Ascending aorta (tissue), 2 donors: ENCODE measurements at regions not wholly inside any gene's neighbourhood (a gene's known extent, or its start where the extent isn't known, plus 50 kb on each side); places are given as distances from the start of the nearest gene placed in this dataset.

Experiments used
- DNase-seq, 2 donors: peaks; one replicate each; pipeline ENCODE4 v3.0.0-alpha.2; 2019; ENCODE audit warnings: low spot score in 2 of 2
- H3K27ac ChIP-seq, 2 donors: fragments of 200-600 bp; sonication (generic); one replicate each; pipeline ENCODE4 v1.5.1; 2016 to 2017; ENCODE audit warnings: mild to moderate bottlenecking in 1 of 2
- H3K27me3 ChIP-seq: fragments of 200-600 bp; sonication (generic); one replicate; pipeline ENCODE4 v1.5.1; 2017
- H3K36me3 ChIP-seq, 2 donors: fragments of 200-600 bp; sonication (generic); one replicate each; pipeline ENCODE4 v1.5.1; 2016
- H3K4me1 ChIP-seq, 2 donors: fragments of 200-600 bp; sonication (generic); one replicate each; pipeline ENCODE4 v1.5.1; 2016 to 2017; ENCODE audit warnings: mild to moderate bottlenecking in 1 of 2
- H3K4me3 ChIP-seq, 2 donors: fragments of 200-600 bp; sonication (generic); one replicate each; pipeline ENCODE4 v1.5.1; 2016 to 2017; ENCODE audit warnings: mild to moderate bottlenecking in 1 of 2
- H3K9me3 ChIP-seq, 2 donors: fragments of 200-600 bp; sonication (generic); one replicate each; pipeline ENCODE4 v1.5.1; 2016
- CTCF ChIP-seq, 3 experiments: fragments of 200-600 bp in 2 of 3; fragments of 450-650 bp in 1 of 3; sonication (generic) in 2 of 3; IDR thresholded peaks; one replicate each; pipeline ENCODE4 v1.5.1; 2016 to 2019; ENCODE audit warnings: antibody characterized with exemption in 3 of 3, mild to moderate bottlenecking in 1 of 3, moderate library complexity in 1 of 3
- intact Hi-C: fragments of 100-400 bp; cut with DNase I; formaldehyde crosslinking; loops from one replicate; pipeline ENCODE4 v1.15.1; 2023

- H3K4me3 ChIP-seq = no peak overlapping the region
- no peaks in the 10 kb centered on the region for H3K9me3 ChIP-seq
- H3K27ac ChIP-seq = no peak overlapping the region
- no peak for TF ChIP-seq CTCF (IDR thresholded peaks at IDR 0.05)
- H3K36me3 ChIP-seq = no peaks in the 10 kb centered on the region
- H3K27me3 ChIP-seq = no peaks in the 10 kb centered on the region
- intact Hi-C loops = no loop called here
- no peaks in the 10 kb centered on the region for H3K4me1 ChIP-seq
- no peak for DNase-seq
Measured at GRCh38 chr15:35208353-35208752, 123.3 kb upstream of the NANOGP8 start.

GRCh38 chr15:35206060-35206675 is 121.1 kb upstream of the NANOGP8 start:
- H3K36me3 ChIP-seq = no peaks in the 10 kb centered on the region
- no peak overlapping the region for H3K4me3 ChIP-seq
- intact Hi-C loops = no loop called here
- H3K4me1 ChIP-seq = no peaks in the 10 kb centered on the region
- DNase-seq = no peak
- H3K27me3 ChIP-seq = no peaks in the 10 kb centered on the region
- H3K9me3 ChIP-seq = no peaks in the 10 kb centered on the region
- no peak for TF ChIP-seq CTCF (IDR thresholded peaks at IDR 0.05)
- H3K27ac ChIP-seq = no peak overlapping the region

- Histone ChIP-seq H3K4me1 (no peaks in the 10 kb centered on the region), H3K9me3 (no peaks in the 10 kb centered on the region), H3K27me3 (no peaks in the 10 kb centered on the region), H3K4me3 (no peak overlapping the region), H3K27ac (no peak overlapping the region), H3K36me3 (no peaks in the 10 kb centered on the region)
- intact Hi-C loops = no loop called here
- TF ChIP-seq CTCF (IDR thresholded peaks at IDR 0.05) = no peak
- DNase-seq = no peak
Measured at GRCh38 chr15:35198197-35198596, 113.1 kb upstream of the NANOGP8 start.

GRCh38 chr15:35197754-35198153 is 112.7 kb upstream of the NANOGP8 start:
- Histone ChIP-seq H3K36me3 (no peaks in the 10 kb centered on the region), H3K27me3 (no peaks in the 10 kb centered on the region), H3K9me3 (no peaks in the 10 kb centered on the region), H3K27ac (no peak overlapping the region), H3K4me3 (no peak overlapping the region), H3K4me1 (no peaks in the 10 kb centered on the region)
- TF ChIP-seq CTCF (IDR thresholded peaks at IDR 0.05) = no peak
- no peak for DNase-seq
- intact Hi-C loops = no loop called here

- intact Hi-C loops = no loop called here
- no peak for DNase-seq
- Histone ChIP-seq H3K36me3 (no peaks in the 10 kb centered on the region), H3K9me3 (peaks cover 0 to 2% of the 10 kb centered on the region in 2 donors), H3K4me1 (no peaks in the 10 kb centered on the region), H3K4me3 (no peak overlapping the region), H3K27ac (no peak overlapping the region), H3K27me3 (no peaks in the 10 kb centered on the region)
- TF ChIP-seq CTCF (IDR thresholded peaks at IDR 0.05) = no peak
Measured at GRCh38 chr15:35197306-35197705, 112.2 kb upstream of the NANOGP8 start.

- intact Hi-C loops = no loop called here
- no peak overlapping the region for H3K27ac ChIP-seq
- no peaks in the 10 kb centered on the region for H3K4me1 ChIP-seq
- no peak for DNase-seq
- H3K9me3 ChIP-seq = peaks cover 0 to 12% of the 10 kb centered on the region in 2 donors
- no peak overlapping the region for H3K4me3 ChIP-seq
- H3K27me3 ChIP-seq = no peaks in the 10 kb centered on the region
- no peaks in the 10 kb centered on the region for H3K36me3 ChIP-seq
- TF ChIP-seq CTCF (IDR thresholded peaks at IDR 0.05) = no peak
Measured at GRCh38 chr15:35196273-35196672, 111.2 kb upstream of the NANOGP8 start.
